ENCODE measurements at regions not wholly inside any gene's neighbourhood (a gene's known extent, or its start where the extent isn't known, plus 50 kb on each side); places are given as distances from the start of the nearest gene placed in this dataset.
"Not testable (repeated sequence)": the region's sequence is repeated elsewhere in the genome, so short reads cannot be mapped to it uniquely, and the experiment has no call there.

- intact Hi-C loops (cut with micrococcal nuclease; ENCODE audit: unreplicated experiment); H3K27ac ChIP-seq (ENCODE audit: low read depth, low read length, poor library complexity, severe bottlenecking); DNase-seq (ENCODE audit: low spot score); H3K27me3 ChIP-seq (replicated peaks; ENCODE audit: insufficient read depth, low read depth, low read length, poor library complexity); H3K9me3 ChIP-seq (ENCODE audit: low read depth, low read length, poor library complexity, severe bottlenecking); CTCF ChIA-PET; H3K4me3 ChIP-seq (ENCODE audit: low read depth, low read length, poor library complexity, severe bottlenecking); BruUV-seq (replicated peaks); H3K36me3 ChIP-seq (ENCODE audit: insufficient read depth, low read length, poor library complexity, severe bottlenecking); POLR2A ChIA-PET (ENCODE audit: low non-redundant PET); H3K4me1 ChIP-seq (ENCODE audit: insufficient read depth, low read length, poor library complexity, severe bottlenecking): not testable (repeated sequence)
Observed at GRCh38 chr7:9919-10318, 182.5 kb upstream of the FAM20C start.

GRCh38 chr7:32565-33280 lies 159.6 kb upstream of the FAM20C start:
- H3K27ac ChIP-seq (ENCODE audit: low read depth, low read length, poor library complexity, severe bottlenecking); H3K4me3 ChIP-seq (ENCODE audit: low read depth, low read length, poor library complexity, severe bottlenecking); H3K27me3 ChIP-seq (replicated peaks; ENCODE audit: insufficient read depth, low read depth, low read length, poor library complexity); CTCF ChIA-PET; intact Hi-C loops (cut with micrococcal nuclease; ENCODE audit: unreplicated experiment); DNase-seq (ENCODE audit: low spot score); POLR2A ChIA-PET (ENCODE audit: low non-redundant PET); H3K36me3 ChIP-seq (ENCODE audit: insufficient read depth, low read length, poor library complexity, severe bottlenecking); H3K4me1 ChIP-seq (ENCODE audit: insufficient read depth, low read length, poor library complexity, severe bottlenecking); BruUV-seq (replicated peaks); H3K9me3 ChIP-seq (ENCODE audit: low read depth, low read length, poor library complexity, severe bottlenecking): not testable (repeated sequence)

GRCh38 chr7:35121-35541 lies 157.2 kb upstream of the FAM20C start:
- H3K27me3 ChIP-seq (replicated peaks; ENCODE audit: insufficient read depth, low read depth, low read length, poor library complexity); CTCF ChIA-PET; H3K27ac ChIP-seq (ENCODE audit: low read depth, low read length, poor library complexity, severe bottlenecking); H3K4me1 ChIP-seq (ENCODE audit: insufficient read depth, low read length, poor library complexity, severe bottlenecking); POLR2A ChIA-PET (ENCODE audit: low non-redundant PET); DNase-seq (ENCODE audit: low spot score); BruUV-seq (replicated peaks); intact Hi-C loops (cut with micrococcal nuclease; ENCODE audit: unreplicated experiment); H3K36me3 ChIP-seq (ENCODE audit: insufficient read depth, low read length, poor library complexity, severe bottlenecking); H3K9me3 ChIP-seq (ENCODE audit: low read depth, low read length, poor library complexity, severe bottlenecking); H3K4me3 ChIP-seq (ENCODE audit: low read depth, low read length, poor library complexity, severe bottlenecking): not testable (repeated sequence)

GRCh38 chr7:36539-36938 lies 155.8 kb upstream of the FAM20C start:
- H3K4me3 ChIP-seq (ENCODE audit: low read depth, low read length, poor library complexity, severe bottlenecking); POLR2A ChIA-PET (ENCODE audit: low non-redundant PET); DNase-seq (ENCODE audit: low spot score); H3K9me3 ChIP-seq (ENCODE audit: low read depth, low read length, poor library complexity, severe bottlenecking); H3K27me3 ChIP-seq (replicated peaks; ENCODE audit: insufficient read depth, low read depth, low read length, poor library complexity); CTCF ChIA-PET; H3K27ac ChIP-seq (ENCODE audit: low read depth, low read length, poor library complexity, severe bottlenecking); BruUV-seq (replicated peaks); intact Hi-C loops (cut with micrococcal nuclease; ENCODE audit: unreplicated experiment); H3K4me1 ChIP-seq (ENCODE audit: insufficient read depth, low read length, poor library complexity, severe bottlenecking); H3K36me3 ChIP-seq (ENCODE audit: insufficient read depth, low read length, poor library complexity, severe bottlenecking): not testable (repeated sequence)

- H3K4me1 ChIP-seq (ENCODE audit: insufficient read depth, low read length, poor library complexity, severe bottlenecking); H3K4me3 ChIP-seq (ENCODE audit: low read depth, low read length, poor library complexity, severe bottlenecking); POLR2A ChIA-PET (ENCODE audit: low non-redundant PET); H3K27me3 ChIP-seq (replicated peaks; ENCODE audit: insufficient read depth, low read depth, low read length, poor library complexity); DNase-seq (ENCODE audit: low spot score); BruUV-seq (replicated peaks); H3K27ac ChIP-seq (ENCODE audit: low read depth, low read length, poor library complexity, severe bottlenecking); intact Hi-C loops (cut with micrococcal nuclease; ENCODE audit: unreplicated experiment); CTCF ChIA-PET; H3K9me3 ChIP-seq (ENCODE audit: low read depth, low read length, poor library complexity, severe bottlenecking); H3K36me3 ChIP-seq (ENCODE audit: insufficient read depth, low read length, poor library complexity, severe bottlenecking): not testable (repeated sequence)
Observed at GRCh38 chr7:37656-38055, 154.7 kb upstream of the FAM20C start.

GRCh38 chr7:38444-38843 lies 153.9 kb upstream of the FAM20C start:
- H3K36me3 ChIP-seq (ENCODE audit: insufficient read depth, low read length, poor library complexity, severe bottlenecking); H3K4me1 ChIP-seq (ENCODE audit: insufficient read depth, low read length, poor library complexity, severe bottlenecking); H3K9me3 ChIP-seq (ENCODE audit: low read depth, low read length, poor library complexity, severe bottlenecking); intact Hi-C loops (cut with micrococcal nuclease; ENCODE audit: unreplicated experiment); H3K4me3 ChIP-seq (ENCODE audit: low read depth, low read length, poor library complexity, severe bottlenecking); DNase-seq (ENCODE audit: low spot score); BruUV-seq (replicated peaks); CTCF ChIA-PET; H3K27ac ChIP-seq (ENCODE audit: low read depth, low read length, poor library complexity, severe bottlenecking); H3K27me3 ChIP-seq (replicated peaks; ENCODE audit: insufficient read depth, low read depth, low read length, poor library complexity); POLR2A ChIA-PET (ENCODE audit: low non-redundant PET): not testable (repeated sequence)

GRCh38 chr7:39984-40740 lies 152.2 kb upstream of the FAM20C start:
- H3K36me3 ChIP-seq (ENCODE audit: insufficient read depth, low read length, poor library complexity, severe bottlenecking); H3K27me3 ChIP-seq (replicated peaks; ENCODE audit: insufficient read depth, low read depth, low read length, poor library complexity); H3K4me1 ChIP-seq (ENCODE audit: insufficient read depth, low read length, poor library complexity, severe bottlenecking); BruUV-seq (replicated peaks); H3K27ac ChIP-seq (ENCODE audit: low read depth, low read length, poor library complexity, severe bottlenecking); POLR2A ChIA-PET (ENCODE audit: low non-redundant PET); CTCF ChIA-PET; H3K9me3 ChIP-seq (ENCODE audit: low read depth, low read length, poor library complexity, severe bottlenecking); H3K4me3 ChIP-seq (ENCODE audit: low read depth, low read length, poor library complexity, severe bottlenecking); DNase-seq (ENCODE audit: low spot score); intact Hi-C loops (cut with micrococcal nuclease; ENCODE audit: unreplicated experiment): not testable (repeated sequence)

Measured in A673 (cell line).